ENCODE measurements at regions not wholly inside any gene's neighbourhood (a gene's known extent, or its start where the extent isn't known, plus 50 kb on each side); places are given as distances from the start of the nearest gene placed in this dataset.

DNA sequence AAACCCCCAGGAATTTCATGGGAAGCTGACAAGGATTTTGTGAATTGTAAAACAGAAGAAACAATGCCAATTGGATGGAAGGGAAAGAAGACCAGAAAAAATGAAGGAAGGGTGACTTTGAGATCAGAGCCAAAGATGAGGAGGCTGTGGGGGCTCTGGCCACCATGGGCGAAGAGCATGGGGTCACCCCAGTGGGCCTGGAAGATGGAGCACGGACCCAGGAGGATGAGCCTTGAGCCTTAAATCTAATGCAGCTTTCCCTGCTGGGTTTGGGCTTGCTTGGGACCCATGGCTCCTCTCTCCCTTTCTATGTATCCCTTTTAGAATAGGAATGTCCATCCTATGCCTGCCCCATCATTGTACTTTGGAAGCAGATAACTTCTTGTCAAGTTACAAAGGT, 322.2 kb downstream of the TMEM121 start:
- Histone ChIP-seq H3K36me3 (ENCODE audit: control insufficient read depth in 4 of 4, insufficient read depth in 3 of 4, low read depth in 1 of 4, low read length in 3 of 4) (no peaks in the 10 kb centered on the region), H3K27me3 (ENCODE audit: control insufficient read depth in 4 of 4, insufficient read depth in 4 of 4, low read length in 3 of 4) (no peaks in the 10 kb centered on the region), H3K9ac (ENCODE audit: low read depth in 1 of 2, low read length in 2 of 2) (no peak overlapping the region), H3K9me3 (ENCODE audit: control insufficient read depth in 4 of 4, low read length in 3 of 4) (no peaks in the 10 kb centered on the region), H3K4me3 (ENCODE audit: low read depth in 1 of 3, low read length in 3 of 3) (no peak overlapping the region), H3K27ac (ENCODE audit: low read depth in 1 of 2, low read length in 2 of 2) (no peak overlapping the region), H3K4me1 (ENCODE audit: control insufficient read depth in 4 of 4, insufficient read depth in 4 of 4, low read length in 3 of 4) (no peaks in the 10 kb centered on the region)
- no peak for DNase-seq (ENCODE audit: low spot score)
- 58% methylated on average over 2 of the region's 2 CpGs for WGBS
- TF ChIP-seq SP1 (IDR thresholded peaks at IDR 0.05) (no peak), RAD21 (IDR thresholded peaks at IDR 0.05) (no peak), GABPA (IDR thresholded peaks at IDR 0.05 in 1 of 2, conservative IDR thresholded peaks at IDR 0.05 in 1 of 2) (no peak), TAF1 (conservative IDR thresholded peaks at IDR 0.05) (no peak), ZBTB33 (IDR thresholded peaks at IDR 0.05) (no peak), HNF4A (conservative IDR thresholded peaks at IDR 0.05) (no peak), NR2F2 (IDR thresholded peaks at IDR 0.05) (no peak), HNF4G (IDR thresholded peaks at IDR 0.05) (no peak), FOXA1 (IDR thresholded peaks at IDR 0.05) (no peak), REST (IDR thresholded peaks at IDR 0.05) (no peak), EGR1 (IDR thresholded peaks at IDR 0.05; ENCODE audit: low read depth in 2 of 2) (no peak), YY1 (IDR thresholded peaks at IDR 0.05) (no peak)

DNA sequence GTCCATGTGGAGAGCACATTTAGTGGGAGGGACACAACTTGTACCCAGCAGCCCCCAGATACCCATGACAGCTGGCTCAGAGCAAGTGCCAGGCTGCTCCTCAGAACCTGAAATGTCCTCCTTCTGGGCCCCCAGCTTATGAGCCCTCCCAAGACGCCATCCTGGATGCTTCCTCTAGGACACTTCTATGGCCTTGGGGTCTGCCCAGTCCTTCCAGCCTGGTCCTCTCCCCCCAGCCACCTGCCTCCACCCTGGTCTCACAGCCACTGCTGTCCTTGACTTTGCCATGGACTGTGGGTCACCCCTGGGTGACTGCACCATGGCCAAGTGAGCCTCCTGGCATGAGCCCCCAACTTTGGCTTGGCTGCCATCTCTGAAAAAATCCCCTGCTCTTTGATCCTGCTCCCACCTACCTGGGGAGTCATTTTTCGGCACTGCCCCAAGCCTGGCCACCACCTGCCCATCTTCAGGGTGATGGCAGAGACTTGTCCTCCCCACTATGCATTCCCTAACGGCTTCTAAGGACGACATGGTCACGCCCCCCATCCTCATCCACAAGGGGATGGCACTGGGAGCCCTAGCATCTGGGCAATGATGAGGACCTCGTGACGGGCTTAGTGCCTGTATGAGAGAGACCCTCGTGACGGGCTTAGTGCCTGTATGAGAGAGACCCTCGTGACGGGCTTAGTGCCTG, 323.7 kb downstream of the TMEM121 start:
- Histone ChIP-seq H3K9ac (ENCODE audit: low read depth in 1 of 2, low read length in 2 of 2) (no peak overlapping the region), H3K27ac (ENCODE audit: low read depth in 1 of 2, low read length in 2 of 2) (no peak overlapping the region), H3K27me3 (ENCODE audit: control insufficient read depth in 4 of 4, insufficient read depth in 4 of 4, low read length in 3 of 4) (no peaks in the 10 kb centered on the region), H3K4me3 (ENCODE audit: low read depth in 1 of 3, low read length in 3 of 3) (no peak overlapping the region), H3K9me3 (ENCODE audit: control insufficient read depth in 4 of 4, low read length in 3 of 4) (no peaks in the 10 kb centered on the region), H3K4me1 (ENCODE audit: control insufficient read depth in 4 of 4, insufficient read depth in 4 of 4, low read length in 3 of 4) (no peaks in the 10 kb centered on the region), H3K36me3 (ENCODE audit: control insufficient read depth in 4 of 4, insufficient read depth in 3 of 4, low read depth in 1 of 4, low read length in 3 of 4) (no peaks in the 10 kb centered on the region)
- WGBS: 78% methylated on average over 11 of the region's 11 CpGs
- no peak for TF ChIP-seq GABPA (IDR thresholded peaks at IDR 0.05 in 1 of 2, conservative IDR thresholded peaks at IDR 0.05 in 1 of 2)
- TF ChIP-seq SP1 (IDR thresholded peaks at IDR 0.05): no peak
- no peak for TF ChIP-seq FOXA2 (IDR thresholded peaks at IDR 0.05)
- TF ChIP-seq YY1 (IDR thresholded peaks at IDR 0.05): no peak
- TF ChIP-seq FOXA1 (IDR thresholded peaks at IDR 0.05): no peak
- no peak for TF ChIP-seq HNF4G (IDR thresholded peaks at IDR 0.05)
- TF ChIP-seq CTCF (IDR thresholded peaks at IDR 0.05; ENCODE audit: low read depth, low read length, missing input control): no peak
- no peak for TF ChIP-seq EGR1 (IDR thresholded peaks at IDR 0.05; ENCODE audit: low read depth in 2 of 2)
- TF ChIP-seq, protein P1, sequence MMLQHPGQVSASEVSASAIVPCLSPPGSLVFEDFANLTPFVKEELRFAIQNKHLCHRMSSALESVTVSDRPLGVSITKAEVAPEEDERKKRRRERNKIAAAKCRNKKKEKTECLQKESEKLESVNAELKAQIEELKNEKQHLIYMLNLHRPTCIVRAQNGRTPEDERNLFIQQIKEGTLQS (IDR thresholded peaks at IDR 0.05): no peak
- no peak for TF ChIP-seq HNF4A (conservative IDR thresholded peaks at IDR 0.05)
- TF ChIP-seq RAD21 (IDR thresholded peaks at IDR 0.05): no peak
- DNase-seq (ENCODE audit: low spot score): no peak
